PFSK-1 (cell line): ENCODE measurements at regions not wholly inside any gene's neighbourhood (a gene's known extent, or its start where the extent isn't known, plus 50 kb on each side); places are given as distances from the start of the nearest gene placed in this dataset.

Experiments used
- FOXP2 ChIP-seq: optimal IDR thresholded peaks from 2 replicates; pipeline ENCODE3; 2011; ENCODE audit warnings: borderline replicate concordance, control low read depth, inconsistent platforms; ENCODE audit not compliant: insufficient read depth; ENCODE audit errors: extremely low read length, extremely low read depth
- POLR2AphosphoS5 ChIP-seq: IDR thresholded peaks from 2 replicates; pipeline ENCODE4 v1.6.1; 2012; ENCODE audit warnings: low read depth, mild to moderate bottlenecking, control low read depth, low read length, moderate library complexity
- REST ChIP-seq, 2 experiments: IDR thresholded peaks; 2 replicates each; pipeline versions ENCODE4 v1.6.1 to v1.8.0; 2011 to 2012; ENCODE audit warnings: low read depth in 2 of 2, low read length in 2 of 2, control low read depth in 1 of 2, inconsistent platforms in 1 of 2, mild to moderate bottlenecking in 1 of 2, moderate library complexity in 1 of 2; ENCODE audit not compliant: insufficient read depth in 1 of 2
- SIN3A ChIP-seq: IDR thresholded peaks from 2 replicates; pipeline ENCODE4 v1.6.1; 2012; ENCODE audit warnings: mild to moderate bottlenecking, low read length, moderate library complexity, borderline replicate concordance; ENCODE audit not compliant: insufficient read depth
- TAF1 ChIP-seq: IDR thresholded peaks from 2 replicates; pipeline ENCODE4 v1.6.1; 2012; ENCODE audit warnings: low read length, control low read depth, borderline replicate concordance; ENCODE audit not compliant: insufficient read depth

GRCh38 chr10:2949948-2950354 lies 117.4 kb upstream of the PFKP start:
- TF ChIP-seq POLR2AphosphoS5 (no peak), FOXP2 (no peak), TAF1 (no peak), SIN3A (no peak), REST (IDR thresholded peaks at IDR 0.05; ENCODE audit: insufficient read depth in 1 of 2, low read depth in 2 of 2, low read length in 2 of 2) (no peak)

GRCh38 chr10:2949221-2949947 lies 118.0 kb upstream of the PFKP start:
- no peak for TF ChIP-seq TAF1
- TF ChIP-seq SIN3A, result no peak
- TF ChIP-seq POLR2AphosphoS5, result no peak
- no peak for TF ChIP-seq FOXP2
- no peak for TF ChIP-seq REST (IDR thresholded peaks at IDR 0.05; ENCODE audit: insufficient read depth in 1 of 2, low read depth in 2 of 2, low read length in 2 of 2)

- TF ChIP-seq FOXP2 (no peak), REST (IDR thresholded peaks at IDR 0.05; ENCODE audit: insufficient read depth in 1 of 2, low read depth in 2 of 2, low read length in 2 of 2) (no peak), SIN3A (no peak), POLR2AphosphoS5 (no peak), TAF1 (no peak)
Measured at GRCh38 chr10:2948127-2948854, 119.1 kb upstream of the PFKP start.

GRCh38 chr10:2944788-2945187 lies 122.6 kb upstream of the PFKP start:
- TF ChIP-seq FOXP2 (no peak), SIN3A (no peak)

GRCh38 chr10:2943932-2944614 lies 123.3 kb upstream of the PFKP start:
- TF ChIP-seq REST (IDR thresholded peaks at IDR 0.05; ENCODE audit: insufficient read depth in 1 of 2, low read depth in 2 of 2, low read length in 2 of 2) (no peak), SIN3A (no peak), FOXP2 (no peak), POLR2AphosphoS5 (no peak), TAF1 (no peak)
